Esophagus muscularis mucosa (tissue), 4 donors: ENCODE measurements at regions not wholly inside any gene's neighbourhood (a gene's known extent, or its start where the extent isn't known, plus 50 kb on each side); places are given as distances from the start of the nearest gene placed in this dataset.

Source experiments
- DNase-seq: peaks from one replicate; pipeline ENCODE4 v3.0.0-alpha.2; 2017; ENCODE audit errors: extremely low spot score
- H3K27ac ChIP-seq, 4 donors: fragments of 200-600 bp; sonication (generic); replicated peaks in 1 of 4; 1 replicate in 3 of 4; 2 replicates in 1 of 4; pipeline ENCODE4 v1.5.1; 2016 to 2019; ENCODE audit warnings: mild to moderate bottlenecking in 1 of 4
- H3K27me3 ChIP-seq, 4 donors: fragments of 200-600 bp; sonication (generic); one replicate each; pipeline versions ENCODE4 v1.5.1 to v1.6.0; 2016 to 2019
- H3K36me3 ChIP-seq, 4 donors: fragments of 200-600 bp; sonication (generic); one replicate each; pipeline ENCODE4 v1.5.1; 2016 to 2019
- H3K4me1 ChIP-seq, 4 donors: fragments of 200-600 bp; sonication (generic); one replicate each; pipeline ENCODE4 v1.5.1; 2016 to 2019
- H3K4me3 ChIP-seq, 4 donors: fragments of 200-600 bp; sonication (generic); 1 replicate in 2 of 4; 2 replicates in 2 of 4; pipeline ENCODE4 v1.5.1; 2016 to 2019; ENCODE audit warnings: mild to moderate bottlenecking in 4 of 4, moderate library complexity in 1 of 4
- H3K9me3 ChIP-seq, 4 donors: fragments of 200-600 bp; sonication (generic); 1 replicate in 3 of 4; 2 replicates in 1 of 4; pipeline ENCODE4 v1.5.1; 2016 to 2019
- CTCF ChIP-seq, 3 experiments: fragments of 200-600 bp in 2 of 3; fragments of 450-650 bp in 1 of 3; sonication (generic) in 2 of 3; IDR thresholded peaks; one replicate each; pipeline ENCODE4 v1.5.1; 2017 to 2019; ENCODE audit warnings: antibody characterized with exemption in 3 of 3, mild to moderate bottlenecking in 2 of 3, moderate library complexity in 1 of 3
- EP300 ChIP-seq: sonication (generic); formaldehyde crosslinking; IDR thresholded peaks from one replicate; pipeline ENCODE4 v1.6.1; 2017; ENCODE audit warnings: antibody characterized with exemption
- POLR2A ChIP-seq: fragments of 450-650 bp; IDR thresholded peaks from one replicate; pipeline ENCODE4 v1.6.1; 2017; ENCODE audit warnings: antibody characterized with exemption, moderate library complexity, mild to moderate bottlenecking, low read depth
- POLR2AphosphoS5 ChIP-seq, 2 donors: sonication (generic); formaldehyde crosslinking; IDR thresholded peaks; one replicate each; pipeline ENCODE4 v1.6.1; 2017; ENCODE audit warnings: antibody characterized with exemption in 2 of 2
- WGBS: methylation state at CpG from one replicate; pipeline ENCODE4 v1.1.5; 2018; 5-methylcytosine and 5-hydroxymethylcytosine counted together
- intact Hi-C: fragments of 100-400 bp; cut with DNase I; formaldehyde crosslinking; loops from one replicate; pipeline ENCODE4 v1.15.1; 2023

DNA sequence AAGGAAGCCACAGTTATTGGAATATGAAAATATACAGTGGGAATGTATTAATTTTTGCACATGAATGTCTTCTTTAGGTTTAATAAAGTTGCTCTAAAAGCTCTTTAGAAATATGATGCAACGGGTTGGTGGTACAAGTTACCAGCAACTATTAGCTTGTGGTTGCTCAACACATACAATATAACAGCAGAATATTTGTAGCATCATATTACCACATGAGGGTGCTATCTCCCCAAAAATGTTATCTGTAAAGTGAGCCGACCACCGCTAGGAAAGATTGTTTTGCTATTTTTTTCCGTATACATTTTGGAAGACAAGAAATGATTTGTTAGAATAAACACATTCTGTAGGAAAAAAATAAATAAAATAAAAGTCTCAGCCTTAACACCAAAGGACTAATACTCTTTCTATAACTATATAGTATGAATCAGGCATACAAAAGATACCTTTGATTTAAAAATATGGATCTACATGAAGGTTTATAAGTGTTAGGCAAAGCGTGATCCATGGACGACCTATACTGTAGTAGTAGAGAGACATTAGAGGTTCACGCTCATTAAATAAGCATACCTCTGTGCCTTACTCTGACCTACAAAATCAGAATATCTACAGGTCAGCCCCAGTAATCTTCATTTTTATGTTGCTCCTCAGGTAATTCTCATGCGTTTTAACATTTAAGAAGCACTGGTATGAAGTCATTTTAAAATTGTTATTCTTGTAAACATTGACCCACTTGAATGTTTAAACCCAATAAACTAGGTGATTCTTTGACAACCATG lies 1110.6 kb upstream of the ACVR2A start:
- 25% methylated on average over 8 of the region's 8 CpGs for WGBS
- H3K36me3 ChIP-seq, result no peaks in the 10 kb centered on the region
- DNase-seq, result no peak
- intact Hi-C loops, result loop anchor here (5.0 kb wide), 1 partner anchor 1173 kb away; no protein-coding TSS in a partner anchor
- TF ChIP-seq CTCF (IDR thresholded peaks at IDR 0.05) (peak; percentile 62 to 66 (median 66)), POLR2A (no peak)
- no peak overlapping the region for H3K27ac ChIP-seq
- peaks cover 0 to 6% (median 2%) of the 10 kb centered on the region in 4 donors for H3K4me1 ChIP-seq
- no peak overlapping the region for H3K4me3 ChIP-seq
- no peaks in the 10 kb centered on the region for H3K9me3 ChIP-seq
- no peaks in the 10 kb centered on the region for H3K27me3 ChIP-seq

- DNase-seq, result no peak
- no peaks in the 10 kb centered on the region for H3K36me3 ChIP-seq
- no peaks in the 10 kb centered on the region for H3K9me3 ChIP-seq
- H3K4me1 ChIP-seq, result peaks cover 0 to 6% (median 2%) of the 10 kb centered on the region in 4 donors
- intact Hi-C loops, result loop anchor here (5.0 kb wide), 1 partner anchor 1176 kb away; no protein-coding TSS in a partner anchor
- WGBS, result 100% methylated on average over 1 of the region's 1 CpG
- no peak overlapping the region for H3K4me3 ChIP-seq
- H3K27ac ChIP-seq, result no peak overlapping the region
- TF ChIP-seq CTCF (IDR thresholded peaks at IDR 0.05) (no peak), EP300 (no peak), POLR2A (no peak), POLR2AphosphoS5 (IDR thresholded peaks at IDR 0.05) (no peak)
- H3K27me3 ChIP-seq, result no peaks in the 10 kb centered on the region
Measured at GRCh38 chr2:146730882-146731281, 1113.9 kb upstream of the ACVR2A start.

DNA sequence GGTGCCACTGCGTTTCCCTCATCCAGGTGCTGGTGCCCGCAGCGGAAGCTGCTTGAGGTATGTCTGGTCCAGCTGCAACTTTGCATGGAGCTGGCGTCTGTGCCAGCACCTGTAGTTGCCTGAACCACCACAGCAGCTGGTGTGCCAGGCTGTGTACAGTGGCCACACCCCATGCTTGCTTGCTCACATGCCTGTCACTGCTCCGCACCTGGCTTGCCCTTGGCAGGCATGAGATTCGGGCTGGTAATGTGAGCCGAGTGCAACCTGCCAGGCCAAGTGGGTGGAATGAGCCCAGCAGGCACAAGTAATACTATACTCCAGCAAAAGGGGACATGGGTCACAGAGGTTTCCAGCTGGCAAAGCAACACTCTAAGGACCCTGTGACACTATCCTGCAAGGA lies 1123.3 kb upstream of the ACVR2A start:
- DNase-seq, result no peak
- TF ChIP-seq POLR2AphosphoS5 (IDR thresholded peaks at IDR 0.05) (no peak), CTCF (IDR thresholded peaks at IDR 0.05) (no peak), EP300 (no peak), POLR2A (no peak)

DNA sequence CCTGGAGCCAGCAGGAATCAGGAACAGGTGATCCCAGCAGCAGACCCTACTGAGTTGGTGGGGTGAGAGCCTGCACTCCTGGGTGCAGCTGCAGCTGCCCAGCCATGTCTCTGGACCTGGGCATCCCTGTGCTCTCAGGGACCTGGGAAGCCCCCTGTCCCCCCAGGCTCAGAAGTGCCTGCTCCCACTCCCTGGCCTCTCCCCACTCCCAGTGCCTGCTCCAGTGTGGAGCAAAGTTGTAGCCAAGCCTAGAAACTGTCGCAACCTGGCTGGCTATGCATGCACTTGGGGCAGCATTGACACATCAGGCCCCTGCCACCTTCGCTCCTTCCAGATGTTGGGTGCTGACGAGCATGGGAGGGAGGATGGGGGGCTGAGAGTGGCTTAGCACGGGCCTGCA lies 1124.7 kb upstream of the ACVR2A start:
- DNase-seq, result no peak
- Histone ChIP-seq H3K36me3 (no peaks in the 10 kb centered on the region), H3K27ac (no peak overlapping the region), H3K27me3 (no peaks in the 10 kb centered on the region), H3K9me3 (peaks cover 0 to 9% (median 0%) of the 10 kb centered on the region in 4 donors), H3K4me3 (no peak overlapping the region), H3K4me1 (no peaks in the 10 kb centered on the region)
- no peak for TF ChIP-seq EP300
- TF ChIP-seq CTCF (IDR thresholded peaks at IDR 0.05), result no peak
- TF ChIP-seq POLR2AphosphoS5 (IDR thresholded peaks at IDR 0.05), result no peak
- no peak for TF ChIP-seq POLR2A
- 84% methylated on average over 4 of the region's 4 CpGs for WGBS
- intact Hi-C loops, result no loop called here

More for the DNA sequence above, 1123.3 kb upstream of the ACVR2A start:
- 92% methylated on average over 4 of the region's 7 CpGs for WGBS
- Histone ChIP-seq H3K4me1 (no peaks in the 10 kb centered on the region), H3K27ac (no peak overlapping the region), H3K27me3 (no peaks in the 10 kb centered on the region), H3K9me3 (peaks cover 0 to 9% (median 0%) of the 10 kb centered on the region in 4 donors), H3K36me3 (no peaks in the 10 kb centered on the region), H3K4me3 (no peak overlapping the region)
- intact Hi-C loops, result no loop called here

DNA sequence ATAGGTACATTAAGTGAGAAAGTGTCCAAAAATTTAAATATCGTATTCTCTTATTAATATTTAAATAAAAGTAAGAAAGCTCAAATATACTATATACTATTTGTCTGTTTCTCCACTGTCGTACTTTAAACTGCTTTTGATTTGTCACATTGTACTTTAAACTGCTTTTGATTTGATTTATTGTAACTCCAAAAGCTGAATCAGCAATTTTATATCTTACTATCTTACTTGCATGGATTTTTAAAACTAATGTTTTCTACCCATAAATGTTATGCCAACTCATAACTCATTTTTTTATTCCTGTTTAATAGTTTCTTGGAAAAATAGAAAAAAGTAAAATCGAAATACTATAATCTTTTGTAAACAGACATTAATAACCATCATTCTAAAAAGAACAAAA lies 1128.2 kb upstream of the ACVR2A start:
- H3K4me3 ChIP-seq, result no peak overlapping the region
- no peaks in the 10 kb centered on the region for H3K4me1 ChIP-seq
- 45% methylated on average over 3 of the region's 3 CpGs for WGBS
- no peak overlapping the region for H3K27ac ChIP-seq
- DNase-seq, result no peak
- TF ChIP-seq POLR2A (no peak), EP300 (no peak), CTCF (IDR thresholded peaks at IDR 0.05) (no peak), POLR2AphosphoS5 (IDR thresholded peaks at IDR 0.05) (no peak)
- H3K36me3 ChIP-seq, result no peaks in the 10 kb centered on the region
- intact Hi-C loops, result no loop called here
- no peaks in the 10 kb centered on the region for H3K27me3 ChIP-seq
- peaks cover 0 to 9% (median 0%) of the 10 kb centered on the region in 4 donors for H3K9me3 ChIP-seq
